GM12865 (cell line): ENCODE measurements at regions not wholly inside any gene's neighbourhood (a gene's known extent, or its start where the extent isn't known, plus 50 kb on each side); places are given as distances from the start of the nearest gene placed in this dataset.
A peak's percentile ranks its signal among the peaks of the same experiment; 100 is the strongest.

Source experiments
- DNase-seq: peaks from one replicate; pipeline ENCODE4 v3.0.0; 2010; ENCODE audit warnings: low read depth
- H3K4me3 ChIP-seq: 2 replicates; pipeline ENCODE4 v1.5.1; 2011; ENCODE audit warnings: mild to moderate bottlenecking, low read depth, low read length, control low read depth
- CTCF ChIP-seq: IDR thresholded peaks from 2 replicates; pipeline ENCODE4 v1.5.1; 2011; ENCODE audit warnings: low read length, control low read depth, low read depth, inconsistent platforms; ENCODE audit not compliant: insufficient read depth; ENCODE audit errors: missing control alignments

- DNase-seq: peak; percentile 9
- TF ChIP-seq CTCF: no peak
- no peak overlapping the region for H3K4me3 ChIP-seq
Measured at GRCh38 chr7:131619336-131620305, 63.2 kb upstream of the PODXL start.

- no peak overlapping the region for H3K4me3 ChIP-seq
- no peak for DNase-seq
- no peak for TF ChIP-seq CTCF
Measured at GRCh38 chr7:131618391-131618790, 62.0 kb upstream of the PODXL start.

GRCh38 chr7:131616487-131617200 is 60.2 kb upstream of the PODXL start:
- DNase-seq: no peak
- no peak overlapping the region for H3K4me3 ChIP-seq
- no peak for TF ChIP-seq CTCF

- no peak overlapping the region for H3K4me3 ChIP-seq
- DNase-seq: no peak
- TF ChIP-seq CTCF: no peak
Measured at GRCh38 chr7:131613909-131614308, 57.5 kb upstream of the PODXL start.

GRCh38 chr7:131610007-131610406 is 53.6 kb upstream of the PODXL start:
- no peak for DNase-seq
- TF ChIP-seq CTCF: no peak
- H3K4me3 ChIP-seq: no peak overlapping the region

GRCh38 chr7:131608116-131608500 is 51.7 kb upstream of the PODXL start:
- H3K4me3 ChIP-seq: no peak overlapping the region
- no peak for DNase-seq
- TF ChIP-seq CTCF: no peak
